NCI-H2081 (cell line): ENCODE measurements at regions not wholly inside any gene's neighbourhood (a gene's known extent, or its start where the extent isn't known, plus 50 kb on each side); places are given as distances from the start of the nearest gene placed in this dataset.

Source experiments
- DNase-seq, 2 experiments: peaks; one replicate each; lab custom pipeline; 2025; lab: John Stamatoyannopoulos, UW

DNA sequence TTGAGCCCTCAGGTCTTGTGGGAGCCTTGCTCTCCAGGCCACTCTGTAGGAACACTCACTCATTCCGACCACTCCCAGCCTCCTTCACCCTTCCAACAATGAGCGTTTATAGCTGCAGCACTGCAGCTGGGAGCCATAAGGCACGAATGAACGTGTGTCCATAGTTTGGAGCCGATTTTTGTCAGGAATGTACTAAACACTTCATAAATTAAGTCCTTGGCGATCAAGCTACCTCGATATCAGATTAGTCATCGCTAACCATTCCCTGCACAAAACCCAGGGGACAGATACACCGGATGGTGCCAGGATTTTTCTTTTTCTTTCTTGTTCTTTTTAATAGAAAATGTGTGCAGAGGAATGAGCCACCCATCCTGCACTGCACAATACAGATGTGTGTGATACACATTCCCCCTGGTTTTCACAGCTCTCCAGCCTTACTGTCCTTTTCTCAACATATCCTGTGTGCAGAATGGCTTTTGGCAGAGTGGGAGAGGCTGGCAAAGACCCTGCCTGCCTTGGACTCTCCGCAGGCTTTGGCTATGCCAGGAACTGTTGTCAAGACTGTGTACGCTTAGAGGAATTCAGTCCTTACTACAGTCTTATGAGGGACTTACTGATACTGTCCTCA lies 68.4 kb upstream of the ELAC2 start:
- DNase-seq: no peak

DNA sequence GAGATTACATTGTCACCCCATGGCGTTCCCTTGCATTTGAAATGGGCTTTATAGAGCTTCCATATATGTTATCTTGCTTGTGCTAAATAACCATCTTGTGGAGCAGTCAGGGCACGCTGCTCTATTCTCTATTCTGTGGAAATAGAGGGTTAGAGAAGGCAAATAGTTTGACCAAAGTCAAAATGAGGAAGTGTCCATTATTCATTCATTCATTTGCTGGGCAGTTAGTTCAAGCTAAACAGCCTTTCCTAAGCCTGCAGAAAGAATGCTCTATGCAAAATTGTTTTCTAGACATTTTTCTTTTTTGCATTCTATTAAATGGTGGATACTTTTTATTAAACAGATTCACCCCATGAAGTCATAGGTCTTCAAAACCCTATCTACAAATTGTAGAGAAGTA lies 67.8 kb upstream of the ELAC2 start:
- no peak for DNase-seq

DNA sequence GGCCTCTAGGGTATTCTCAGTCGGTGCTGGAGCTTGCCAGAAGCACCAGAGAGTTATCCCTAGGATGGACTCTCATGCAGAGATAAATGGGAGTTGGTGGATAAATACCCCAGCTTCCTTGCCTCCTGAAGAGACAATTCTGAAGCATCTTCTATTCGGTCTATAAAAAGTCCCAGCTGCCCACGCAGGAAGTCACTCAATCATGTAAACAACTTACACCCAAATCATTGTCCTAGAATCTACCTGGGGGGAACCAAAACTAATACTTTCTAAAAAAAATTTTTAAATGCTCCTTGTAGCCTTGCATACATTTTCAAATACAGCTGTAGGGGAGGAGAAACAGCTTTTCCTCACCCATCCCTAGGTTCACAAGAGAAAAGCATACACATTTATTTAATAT lies 66.6 kb upstream of the ELAC2 start:
- no peak for DNase-seq

DNA sequence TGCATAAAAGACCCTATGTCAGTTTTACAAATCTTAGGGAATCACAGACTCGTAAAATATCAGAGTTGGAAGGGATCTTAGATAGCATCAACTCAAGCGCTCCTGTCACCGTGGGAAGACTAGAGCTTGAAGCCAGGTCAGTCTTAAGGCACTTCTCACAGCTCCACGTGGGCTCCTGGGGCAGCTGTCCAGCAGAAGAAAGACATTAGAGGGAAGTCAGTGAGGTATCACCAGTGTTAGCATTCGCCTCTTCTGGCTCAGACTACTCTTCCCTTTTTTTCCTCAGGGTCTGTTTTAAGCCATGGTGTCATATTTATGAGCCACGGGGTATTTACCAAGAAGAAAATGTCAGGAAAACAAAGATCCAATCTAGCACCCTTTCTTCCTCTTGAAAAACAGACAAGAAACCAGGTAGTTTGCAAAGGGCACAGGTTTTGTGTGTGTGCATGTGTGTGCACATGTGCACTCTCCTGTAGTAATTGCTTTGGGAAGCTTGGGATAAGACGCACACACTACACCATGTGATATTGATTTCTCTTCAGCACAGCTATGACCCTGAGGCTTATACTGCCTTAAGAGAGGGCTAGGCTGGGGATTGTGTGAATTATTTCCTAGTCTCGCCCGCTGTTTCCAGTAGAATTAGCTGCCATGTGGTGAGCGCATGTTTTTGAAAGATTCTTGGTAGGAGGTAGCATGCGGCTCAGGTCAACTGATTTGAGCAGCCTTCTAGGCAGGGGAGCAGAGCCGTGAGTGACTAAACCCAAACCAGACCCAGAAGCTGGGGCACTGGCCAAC lies 61.0 kb upstream of the ELAC2 start:
- no peak for DNase-seq

DNA sequence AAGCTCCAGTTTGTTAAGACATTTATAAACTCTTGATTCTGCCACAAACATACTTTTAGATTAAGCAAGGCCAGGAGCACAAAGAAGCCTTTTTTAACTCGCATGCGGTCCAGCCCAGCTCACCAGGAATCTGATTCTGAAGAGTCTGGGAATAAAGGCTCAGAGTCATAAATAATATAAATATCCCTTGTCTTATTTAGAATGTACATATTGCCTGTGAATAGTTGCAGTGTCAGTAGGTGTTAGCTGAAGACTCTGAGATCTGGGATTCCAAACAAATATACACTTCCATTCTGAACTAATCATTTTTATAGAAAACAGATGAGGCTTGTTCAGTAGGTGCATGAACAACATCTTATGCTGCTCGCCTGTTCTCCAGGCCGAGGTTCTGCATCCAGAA lies 59.1 kb upstream of the ELAC2 start:
- no peak for DNase-seq

DNA sequence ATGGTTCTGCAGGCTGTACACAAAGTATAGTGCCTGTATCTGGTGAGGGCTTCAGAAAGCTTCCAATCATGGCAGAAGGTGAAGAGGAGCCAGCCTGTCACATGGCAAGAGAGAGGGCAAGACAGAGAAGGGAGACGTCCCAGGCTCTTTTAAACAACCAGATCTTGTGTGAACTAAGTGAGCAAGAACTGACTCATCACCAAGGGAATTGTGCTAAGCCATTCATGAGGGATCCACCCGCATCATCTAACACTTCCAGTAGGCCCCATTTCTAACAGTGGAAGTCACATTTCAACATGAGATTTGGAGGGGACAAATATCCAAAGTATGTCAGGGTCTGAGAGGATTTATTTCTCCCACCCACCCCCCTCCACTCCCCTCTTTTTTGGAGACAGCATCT lies 56.2 kb upstream of the ELAC2 start:
- DNase-seq: no peak

DNA sequence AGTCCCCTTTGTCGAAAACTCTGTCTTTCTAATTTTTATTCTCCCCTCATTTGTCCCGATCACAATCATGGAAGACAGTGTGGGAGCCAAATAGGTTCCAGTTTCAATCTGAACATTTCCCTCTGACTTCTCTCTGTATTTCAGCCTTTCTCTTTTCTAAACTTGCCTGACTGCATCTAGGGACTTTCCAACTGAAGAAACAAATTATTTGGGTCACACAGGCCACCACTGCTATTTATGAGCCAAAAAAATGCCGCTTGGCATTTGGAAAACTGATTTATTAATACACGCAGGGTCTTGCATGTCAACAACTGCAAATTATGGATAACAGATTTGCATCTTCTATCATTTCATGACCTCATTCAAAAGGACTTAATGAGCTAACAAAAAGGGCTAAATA lies 55.2 kb upstream of the ELAC2 start:
- no peak for DNase-seq

DNA sequence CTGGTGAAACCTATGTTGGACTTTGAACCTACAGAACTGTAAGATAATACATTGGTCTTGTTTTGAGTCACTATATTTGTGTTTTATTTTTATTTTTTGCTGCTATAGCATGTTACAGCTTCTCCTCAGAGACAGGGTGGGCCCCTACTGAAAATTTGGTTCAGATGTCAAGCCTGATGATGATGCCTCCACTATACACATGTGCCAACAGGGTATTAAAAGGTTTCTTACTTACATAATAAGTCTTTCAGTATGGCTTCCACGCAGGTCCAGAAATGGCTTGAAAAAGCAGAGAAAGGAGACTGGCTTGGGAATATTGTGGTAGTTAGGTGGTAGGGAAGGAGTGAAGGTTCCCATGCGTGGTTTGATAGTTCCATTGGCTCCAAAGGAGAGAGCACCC lies 52.9 kb upstream of the ELAC2 start:
- no peak for DNase-seq

DNA sequence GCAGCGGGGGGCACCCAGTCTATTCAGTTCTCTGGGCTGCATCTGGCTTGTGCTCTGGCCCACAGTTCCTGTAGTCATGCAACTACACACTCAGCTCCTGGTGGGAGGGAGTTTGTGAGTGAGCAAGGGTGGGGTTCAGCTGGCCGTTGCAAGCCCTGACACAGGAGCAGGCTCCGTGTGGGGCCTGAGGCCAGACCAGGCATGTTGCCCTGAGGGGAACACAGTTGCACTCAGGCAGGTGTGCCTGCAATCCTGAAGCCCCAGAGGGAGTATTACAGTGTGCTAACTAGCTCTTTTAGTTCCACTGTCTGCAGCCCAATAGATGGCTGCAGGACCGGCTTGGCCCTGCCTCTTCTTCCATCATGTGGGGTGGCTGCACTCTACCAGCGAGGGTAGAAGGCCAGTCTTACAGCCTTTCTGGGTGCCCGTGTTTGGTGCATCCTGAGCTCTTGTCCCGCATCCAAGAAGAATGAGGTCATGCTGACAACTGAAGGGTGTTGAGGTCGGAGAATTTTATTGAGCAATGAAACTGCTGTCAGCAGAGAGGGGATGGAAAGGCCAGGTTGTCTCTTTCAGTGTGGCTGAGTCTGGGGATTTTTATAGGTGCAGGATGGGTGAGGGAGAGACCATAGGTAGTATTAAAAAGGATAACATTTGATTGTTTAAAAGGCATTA lies 49.9 kb upstream of the ELAC2 start:
- no peak for DNase-seq
